K562 (cell line): ENCODE measurements at regions not wholly inside any gene's neighbourhood (a gene's known extent, or its start where the extent isn't known, plus 50 kb on each side); places are given as distances from the start of the nearest gene placed in this dataset.

Experiments used
- ATAC-seq: fragments of 200-7000 bp; cut with Tn5 transposase; 3 replicates; pipeline ENCODE4 v1.9.1; 2020; ENCODE audit warnings: moderate library complexity
- BruUV-seq: library from RNA; stranded (reverse); fragments of 400-500 nt; replicated peaks from 2 replicates; lab custom pipeline; 2021; lab: Mats Ljungman, UMichigan
- CTCF ChIA-PET: fragments of 300-600 bp; formaldehyde crosslinking; extraction: SDS; loops from one replicate; lab custom pipeline; 2021; ENCODE audit warnings: low intra/inter-chr PET ratio; lab: Yijun Ruan, JAX
- POLR2A ChIA-PET: fragments of 300-600, 350-650 bp; sonication (Branson Sonifier 250); formaldehyde crosslinking; extraction: SDS; loops from one replicate; lab custom pipeline; 2021; ENCODE audit warnings: antibody characterized with exemption, inconsistent platforms; lab: Yijun Ruan, JAX
- DNase-seq, 4 experiments: peaks; one replicate each; pipeline versions ENCODE4 v3.0.0 to v3.0.0-alpha.2; 2011 to 2018; ENCODE audit warnings: low spot score in 3 of 4, mixed read lengths in 3 of 4; ENCODE audit errors: extremely low read depth in 1 of 4
- FAIRE-seq: peaks from 2 replicates; lab custom pipeline; 2011; peaks lifted over from hg19 to GRCh38; lab: Jason Lieb, UNC
- H2AFZ ChIP-seq: 2 replicates; pipeline ENCODE4 v1.6.0; 2011; ENCODE audit warnings: low read depth, low read length, control low read depth, inconsistent platforms
- H3K27ac ChIP-seq: fragments of 200-600 bp; 3 replicates; pipeline ENCODE4 v1.8.0; 2011; ENCODE audit warnings: low read depth, mild to moderate bottlenecking, control low read depth, inconsistent platforms, low read length, moderate library complexity, mixed read lengths; ENCODE audit errors: extremely low read depth
- H3K27me3 ChIP-seq, 2 experiments: fragments of 300-600 bp in 1 of 2; 2 replicates in 1 of 2; 3 replicates in 1 of 2; pipeline versions ENCODE4 v1.6.0 to v1.8.0; 2011; ENCODE audit warnings: inconsistent platforms in 2 of 2, low read length in 2 of 2, mild to moderate bottlenecking in 1 of 2, mixed read lengths in 1 of 2, moderate library complexity in 1 of 2; ENCODE audit not compliant: control insufficient read depth in 2 of 2, insufficient read depth in 2 of 2
- H3K36me3 ChIP-seq: fragments of 300-600 bp; 3 replicates; pipeline ENCODE4 v1.8.0; 2011; ENCODE audit warnings: mild to moderate bottlenecking, low read length, inconsistent platforms; ENCODE audit not compliant: control insufficient read depth, insufficient read depth
- H3K4me1 ChIP-seq, 2 experiments: fragments of 200-600 bp in 1 of 2; replicated peaks in 1 of 2; 2 replicates in 1 of 2; 3 replicates in 1 of 2; pipeline versions ENCODE4 v1.5.1 to v1.8.0; 2011; ENCODE audit warnings: inconsistent platforms in 2 of 2, low read length in 2 of 2, mild to moderate bottlenecking in 1 of 2, mixed read lengths in 1 of 2, moderate library complexity in 1 of 2; ENCODE audit not compliant: control insufficient read depth in 2 of 2, insufficient read depth in 2 of 2
- H3K4me2 ChIP-seq: 2 replicates; pipeline ENCODE4 v1.6.1; 2011; ENCODE audit warnings: low read length, control low read depth, inconsistent platforms, mixed read lengths; ENCODE audit not compliant: insufficient read depth
- H3K4me3 ChIP-seq: fragments of 200-600 bp; sonication (generic), shearing (Covaris generic); 2 replicates; pipeline ENCODE4 v1.5.1; 2016; ENCODE audit warnings: control low read depth, inconsistent platforms
- H3K79me2 ChIP-seq: fragments of 200-600 bp; 3 replicates; pipeline ENCODE4 v1.8.0; 2011; ENCODE audit warnings: low read length, inconsistent platforms; ENCODE audit not compliant: control insufficient read depth, insufficient read depth
- H3K9ac ChIP-seq, 2 experiments: 2 replicates each; pipeline versions ENCODE4 v1.6.0 to v1.6.1; 2011; ENCODE audit warnings: low read depth in 2 of 2, low read length in 2 of 2, control low read depth in 1 of 2, inconsistent platforms in 1 of 2, mild to moderate bottlenecking in 1 of 2, mixed read lengths in 1 of 2; ENCODE audit not compliant: insufficient read depth in 1 of 2
- H3K9me1 ChIP-seq: one replicate; pipeline ENCODE4 v1.6.0; 2011; ENCODE audit warnings: inconsistent platforms, mild to moderate bottlenecking, low read length, moderate library complexity; ENCODE audit not compliant: control insufficient read depth, insufficient read depth
- H3K9me3 ChIP-seq: replicated peaks from 2 replicates; pipeline ENCODE4 v1.5.1; 2011; ENCODE audit warnings: low read depth, low read length, inconsistent platforms; ENCODE audit not compliant: control insufficient read depth, insufficient read depth
- H4K20me1 ChIP-seq: replicated peaks from 2 replicates; pipeline ENCODE4 v1.6.1; 2011; ENCODE audit warnings: low read length, inconsistent platforms, mixed read lengths; ENCODE audit not compliant: control insufficient read depth, insufficient read depth
- CTBP1 ChIP-seq: fragments of 450-650 bp; IDR thresholded peaks from 2 replicates; pipeline ENCODE4 v1.6.1; 2016; ENCODE audit warnings: borderline replicate concordance
- ERF ChIP-seq: fragments of 450-650 bp; formaldehyde crosslinking; IDR thresholded peaks from 2 replicates; pipeline ENCODE4 v1.4.0; 2020; ENCODE audit warnings: mild to moderate bottlenecking, mixed read lengths
- MYBL2 ChIP-seq, 2 experiments: fragments of 450-650 bp in 1 of 2; sonication (generic) in 1 of 2; formaldehyde crosslinking in 1 of 2; IDR thresholded peaks; 2 replicates each; pipeline versions ENCODE4 v1.6.1 to v1.8.1; 2017 to 2022; ENCODE audit warnings: borderline replicate concordance in 1 of 2, inconsistent platforms in 1 of 2, low read depth in 1 of 2, mild to moderate bottlenecking in 1 of 2, missing genetic modification reagents in 1 of 2, moderate library complexity in 1 of 2
- NCOA1 ChIP-seq: fragments of 450-650 bp; IDR thresholded peaks from 2 replicates; pipeline ENCODE4 v1.6.1; 2016; ENCODE audit warnings: low read depth
- NCOR1 ChIP-seq: fragments of 450-650 bp; IDR thresholded peaks from 2 replicates; pipeline ENCODE4 v1.6.1; 2016; ENCODE audit warnings: mild to moderate bottlenecking, moderate library complexity
- ZBTB5 ChIP-seq: fragments of 450-650 bp; IDR thresholded peaks from 2 replicates; pipeline ENCODE4 v1.6.1; 2017; ENCODE audit warnings: antibody characterized with exemption
- ZNF507 ChIP-seq: conservative IDR thresholded peaks from 2 replicates; pipeline ENCODE4 v1.6.1; 2017; ENCODE audit warnings: missing genetic modification characterization, missing compliant biosample characterization
- WGBS: fragments of 100-300 bp; shearing (Covaris generic); methylation state at CpG from one replicate; pipeline ENCODE4 v1.1.6; 2016; ENCODE audit warnings: low coverage, mixed read lengths; ENCODE audit not compliant: insufficient coverage; ENCODE audit errors: missing lambda C conversion rate; 5-methylcytosine and 5-hydroxymethylcytosine counted together
- in situ Hi-C: fragments of 300-500 bp; cut with MboI; formaldehyde crosslinking; loops from 4 replicates; pipeline ENCODE4 v1.15.0; 2018; ENCODE audit warnings: inconsistent platforms, mixed read lengths
- intact Hi-C: fragments of 100-400 bp; cut with micrococcal nuclease; formaldehyde crosslinking; loops from 2 replicates; pipeline ENCODE4 v1.14.2; 2022

DNA sequence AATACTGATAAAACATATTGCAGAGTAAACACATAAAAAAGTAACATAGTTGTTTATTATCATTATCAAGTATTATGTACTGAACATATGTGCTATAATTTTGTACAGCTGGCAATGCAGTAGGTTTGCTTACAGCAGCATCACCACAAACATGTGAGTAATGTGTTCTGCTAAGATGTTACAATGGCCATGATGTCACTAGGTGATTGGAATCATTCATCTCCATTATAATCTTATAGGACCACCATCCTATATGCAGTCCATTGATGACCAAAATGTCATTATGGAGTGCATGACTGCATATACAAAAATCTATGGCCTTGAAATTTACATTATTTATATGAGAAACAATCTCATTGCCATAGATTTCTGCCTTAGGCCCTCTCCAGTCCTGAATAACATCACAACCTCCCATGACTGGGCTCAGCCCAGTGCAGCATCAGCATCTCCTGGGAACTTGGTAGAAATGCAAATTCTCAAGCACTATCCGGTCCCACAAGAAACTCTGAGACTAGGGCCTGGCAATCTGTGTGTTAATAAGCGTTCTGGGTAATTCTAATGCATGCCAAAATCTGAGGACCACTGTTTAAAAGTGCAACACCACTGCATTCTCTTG, 352.0 kb upstream of the MARCKS start:
- intact Hi-C loops: no loop called here

More for the DNA sequence above, 352.0 kb upstream of the MARCKS start:
- no peak for DNase-seq
- no peak for ATAC-seq
- Histone ChIP-seq H3K79me2 (no peaks in the 10 kb centered on the region), H3K9me1 (no peaks in the 10 kb centered on the region), H3K27ac (no peak overlapping the region), H4K20me1 (no peaks in the 10 kb centered on the region), H2AFZ (no peak overlapping the region), H3K9ac (no peak overlapping the region), H3K9me3 (no peaks in the 10 kb centered on the region), H3K4me1 (no peaks in the 10 kb centered on the region), H3K4me2 (no peak overlapping the region), H3K27me3 (no peaks in the 10 kb centered on the region), H3K4me3 (no peak overlapping the region), H3K36me3 (no peaks in the 10 kb centered on the region)
- in situ Hi-C loops: no loop called here
- TF ChIP-seq CTBP1: no peak
- TF ChIP-seq MYBL2 (IDR thresholded peaks at IDR 0.05; ENCODE audit: low read depth): no peak
- TF ChIP-seq MYBL2 (CRISPR knock-in tag; IDR thresholded peaks at IDR 0.05; ENCODE audit: borderline replicate concordance): no peak
- no peak for TF ChIP-seq ZBTB5
- no peak for TF ChIP-seq ERF (CRISPR knock-in tag)
- TF ChIP-seq ZNF507 (tag): no peak
- no peak for TF ChIP-seq NCOR1
- TF ChIP-seq NCOA1: no peak
- no TSS peak for BruUV-seq
- WGBS: 0% methylated on average over 2 of the region's 2 CpGs
- ChIA-PET POLR2A (no interaction called here), CTCF (no interaction called here)
- no peak for FAIRE-seq
